ENCODE measurements at regions not wholly inside any gene's neighbourhood (a gene's known extent, or its start where the extent isn't known, plus 50 kb on each side); places are given as distances from the start of the nearest gene placed in this dataset.

DNA sequence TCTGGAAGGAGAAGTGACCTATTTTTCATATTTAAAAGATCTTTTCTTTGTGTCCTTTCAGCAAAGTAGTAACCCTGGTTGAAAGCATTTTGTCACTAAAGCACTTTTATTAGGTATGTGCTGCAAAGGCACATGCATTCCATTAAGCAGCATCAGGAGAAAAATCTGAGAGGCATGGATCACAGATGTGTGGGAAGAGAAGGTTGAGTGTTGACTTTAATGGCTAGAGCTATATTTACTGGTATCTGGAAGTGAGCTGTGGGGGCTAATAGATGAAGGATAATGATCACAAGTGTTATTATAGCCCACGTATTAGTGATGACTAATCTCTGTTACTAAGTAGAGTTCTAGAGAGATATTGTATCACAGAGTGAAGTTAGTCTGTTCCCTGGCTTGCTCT lies 1520.7 kb downstream of the ARAP2 start:
- no peaks in the 10 kb centered on the region for H3K4me1 ChIP-seq (ENCODE audit: low read depth)
- no peak overlapping the region for H3K4me3 ChIP-seq
- H3K9me3 ChIP-seq (ENCODE audit: low read depth): no peaks in the 10 kb centered on the region
- DNase-seq (ENCODE audit: low read depth in 1 of 2, low spot score in 1 of 2): peak in 1 of 2 donors; percentile 4
- no peak overlapping the region for H3K27ac ChIP-seq
- TF ChIP-seq, protein P1, sequence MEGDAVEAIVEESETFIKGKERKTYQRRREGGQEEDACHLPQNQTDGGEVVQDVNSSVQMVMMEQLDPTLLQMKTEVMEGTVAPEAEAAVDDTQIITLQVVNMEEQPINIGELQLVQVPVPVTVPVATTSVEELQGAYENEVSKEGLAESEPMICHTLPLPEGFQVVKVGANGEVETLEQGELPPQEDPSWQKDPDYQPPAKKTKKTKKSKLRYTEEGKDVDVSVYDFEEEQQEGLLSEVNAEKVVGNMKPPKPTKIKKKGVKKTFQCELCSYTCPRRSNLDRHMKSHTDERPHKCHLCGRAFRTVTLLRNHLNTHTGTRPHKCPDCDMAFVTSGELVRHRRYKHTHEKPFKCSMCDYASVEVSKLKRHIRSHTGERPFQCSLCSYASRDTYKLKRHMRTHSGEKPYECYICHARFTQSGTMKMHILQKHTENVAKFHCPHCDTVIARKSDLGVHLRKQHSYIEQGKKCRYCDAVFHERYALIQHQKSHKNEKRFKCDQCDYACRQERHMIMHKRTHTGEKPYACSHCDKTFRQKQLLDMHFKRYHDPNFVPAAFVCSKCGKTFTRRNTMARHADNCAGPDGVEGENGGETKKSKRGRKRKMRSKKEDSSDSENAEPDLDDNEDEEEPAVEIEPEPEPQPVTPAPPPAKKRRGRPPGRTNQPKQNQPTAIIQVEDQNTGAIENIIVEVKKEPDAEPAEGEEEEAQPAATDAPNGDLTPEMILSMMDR (IDR thresholded peaks at IDR 0.05; ENCODE audit: low read depth, low read length): no peak
- no peaks in the 10 kb centered on the region for H3K36me3 ChIP-seq
- no peaks in the 10 kb centered on the region for H3K27me3 ChIP-seq

DNA sequence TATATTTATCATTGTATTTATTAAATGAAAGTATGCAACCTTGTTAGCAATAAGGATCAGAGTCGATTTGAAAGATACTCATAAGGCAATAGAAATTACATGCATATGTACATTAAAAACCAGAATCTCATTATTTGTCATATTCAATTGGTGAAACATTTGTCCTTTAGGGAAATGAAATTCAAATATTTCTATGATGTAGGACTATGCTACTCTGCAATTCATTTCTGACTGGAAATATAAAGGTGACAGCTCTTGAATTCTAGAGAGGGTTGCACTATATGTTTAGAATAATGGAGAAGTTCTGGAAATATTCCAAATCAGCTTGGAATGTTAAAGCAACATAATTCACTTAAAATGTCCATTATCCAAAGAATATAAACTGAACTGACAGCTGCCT lies 1519.8 kb downstream of the ARAP2 start:
- Histone ChIP-seq H3K4me1 (ENCODE audit: low read depth) (no peaks in the 10 kb centered on the region), H3K36me3 (no peaks in the 10 kb centered on the region), H3K4me3 (no peak overlapping the region), H3K9me3 (ENCODE audit: low read depth) (no peaks in the 10 kb centered on the region), H3K27me3 (no peaks in the 10 kb centered on the region), H3K27ac (no peak overlapping the region)
- TF ChIP-seq, protein P1 (IDR thresholded peaks at IDR 0.05; ENCODE audit: low read depth, low read length): no peak
- DNase-seq (ENCODE audit: low read depth in 1 of 2, low spot score in 1 of 2): no peak

DNA sequence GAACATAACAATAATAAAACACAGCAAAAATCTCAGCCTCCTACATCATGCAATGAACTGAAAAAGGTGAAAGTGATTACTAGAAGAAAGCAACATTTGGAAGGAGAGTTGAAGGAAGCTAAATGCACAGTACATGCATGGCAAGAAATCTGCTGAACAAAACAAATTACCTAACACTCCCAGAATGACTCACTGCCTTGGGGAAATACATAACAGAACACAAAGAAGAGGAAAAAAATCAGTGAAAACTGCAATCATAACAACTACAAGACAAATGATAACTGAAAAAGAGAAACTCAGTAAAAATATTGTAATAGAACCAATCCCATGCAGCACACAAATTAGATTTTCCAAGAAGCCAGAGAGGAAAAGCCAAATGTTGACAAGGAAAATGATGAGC lies 1513.2 kb downstream of the ARAP2 start:
- peak in 1 of 2 donors; percentile 6 for DNase-seq (ENCODE audit: low read depth in 1 of 2, low spot score in 1 of 2)
- Histone ChIP-seq H3K27me3 (no peaks in the 10 kb centered on the region), H3K4me3 (no peak overlapping the region), H3K36me3 (no peaks in the 10 kb centered on the region), H3K9me3 (ENCODE audit: low read depth) (no peaks in the 10 kb centered on the region), H3K27ac (no peak overlapping the region), H3K4me1 (ENCODE audit: low read depth) (no peaks in the 10 kb centered on the region)
- TF ChIP-seq, protein P1 (IDR thresholded peaks at IDR 0.05; ENCODE audit: low read depth, low read length): no peak

DNA sequence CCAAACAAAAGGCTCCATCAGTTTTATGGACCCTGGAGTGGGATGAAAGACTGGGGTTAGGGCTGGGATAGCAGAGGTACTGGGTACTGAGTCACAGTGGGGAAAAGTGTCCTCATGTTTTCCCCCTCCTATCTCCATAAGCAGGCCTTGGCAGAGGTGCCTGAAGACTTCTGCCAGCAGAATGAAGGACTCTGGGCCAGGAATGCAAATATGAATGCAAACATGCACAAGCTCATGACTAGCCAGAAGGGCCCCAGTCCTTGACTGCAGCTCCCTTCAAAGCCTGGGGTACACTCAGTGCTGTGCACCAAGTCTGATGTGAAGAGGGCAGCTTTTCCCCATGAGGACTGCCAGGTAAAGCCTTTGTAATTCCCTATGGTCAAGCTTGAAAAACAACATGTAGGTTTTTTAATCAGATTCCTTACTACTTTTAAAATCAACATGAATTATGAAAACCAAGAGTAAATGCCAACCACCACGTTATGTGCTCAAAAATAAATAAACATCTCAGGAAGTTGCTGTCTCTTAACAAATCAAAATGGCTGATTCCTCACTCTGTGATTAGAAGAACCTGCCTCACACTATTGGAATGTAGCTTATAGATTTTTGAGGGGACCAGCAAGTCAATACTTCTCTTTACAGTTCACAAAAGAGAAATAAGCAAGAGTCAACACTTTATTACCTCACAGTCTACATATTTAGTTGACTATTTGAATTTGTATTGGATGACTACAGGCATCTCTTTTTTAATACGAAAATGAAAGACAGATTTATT lies 1512.0 kb downstream of the ARAP2 start:
- Histone ChIP-seq H3K9me3 (ENCODE audit: low read depth) (no peaks in the 10 kb centered on the region), H3K4me1 (ENCODE audit: low read depth) (no peaks in the 10 kb centered on the region), H3K4me3 (no peak overlapping the region), H3K36me3 (no peaks in the 10 kb centered on the region), H3K27me3 (no peaks in the 10 kb centered on the region), H3K27ac (no peak overlapping the region)
- TF ChIP-seq, protein P1 (IDR thresholded peaks at IDR 0.05; ENCODE audit: low read depth, low read length): no peak
- no peak for DNase-seq (ENCODE audit: low read depth in 1 of 2, low spot score in 1 of 2)

DNA sequence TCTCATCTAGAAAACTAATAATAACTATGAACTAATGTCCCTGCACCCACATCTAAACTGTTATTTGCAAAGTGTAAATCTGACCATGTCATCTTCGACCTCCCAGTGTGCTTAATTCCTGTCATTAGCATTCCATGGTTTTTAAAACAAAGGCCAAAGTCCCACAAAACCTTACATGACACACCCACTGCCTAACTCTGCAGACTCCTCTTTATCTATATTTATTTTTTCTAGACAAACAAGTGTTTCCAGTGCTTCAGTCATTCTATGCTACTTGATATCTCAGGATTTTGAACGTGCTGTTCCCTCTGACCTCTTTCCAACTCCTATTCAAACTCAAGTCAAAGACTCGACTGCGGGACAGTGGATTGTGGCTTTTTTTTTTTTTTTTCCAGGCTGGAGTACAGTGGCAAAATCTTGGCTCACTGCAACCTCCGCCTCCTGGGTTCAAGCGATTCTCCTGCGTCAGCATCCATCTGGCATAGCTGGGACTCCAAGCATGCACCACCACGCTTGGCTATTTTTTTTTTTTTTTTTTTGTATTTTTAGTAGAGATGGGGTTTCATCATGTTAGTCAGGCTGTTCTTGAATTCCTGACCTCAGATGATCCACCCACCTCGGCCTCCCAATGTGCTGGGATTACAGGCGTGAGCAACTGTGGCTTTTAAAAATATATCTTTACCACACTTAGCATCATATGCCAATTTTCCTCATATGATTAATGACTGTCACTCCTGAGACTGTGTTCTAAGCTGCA lies 1511.0 kb downstream of the ARAP2 start:
- no peaks in the 10 kb centered on the region for H3K27me3 ChIP-seq
- TF ChIP-seq, protein P1 (IDR thresholded peaks at IDR 0.05; ENCODE audit: low read depth, low read length): no peak
- DNase-seq (ENCODE audit: low read depth in 1 of 2, low spot score in 1 of 2): no peak
- H3K4me1 ChIP-seq (ENCODE audit: low read depth): no peaks in the 10 kb centered on the region
- no peak overlapping the region for H3K27ac ChIP-seq
- H3K9me3 ChIP-seq (ENCODE audit: low read depth): no peaks in the 10 kb centered on the region
- no peaks in the 10 kb centered on the region for H3K36me3 ChIP-seq
- no peak overlapping the region for H3K4me3 ChIP-seq
